Activated naive CD4-positive, alpha-beta T cell treated with anti-CD3 and anti-CD28 coated beads, Interleukin-2, amount 10 ng/mL, durations not matched to agents 7 days and 5 days (primary cell): ENCODE measurements at regions not wholly inside any gene's neighbourhood (a gene's known extent, or its start where the extent isn't known, plus 50 kb on each side); places are given as distances from the start of the nearest gene placed in this dataset.
A peak's percentile ranks its signal among the peaks of the same experiment; 100 is the strongest.

Experiments used
- CTCF ChIA-PET: fragments of 350-600 bp; sonication (Branson Sonifier 250); formaldehyde crosslinking; loops from one replicate; lab custom pipeline; 2021; ENCODE audit warnings: antibody characterized with exemption; lab: Charles Lee
- DNase-seq: peaks from one replicate; pipeline ENCODE4 v3.0.0-alpha.2; 2020
- H3K27ac Mint-ChIP-seq: one replicate; pipeline ENCODE4 v1.8.0; 2021; ENCODE audit warnings: mild to moderate bottlenecking, moderate library complexity, mixed read lengths
- H3K27me3 Mint-ChIP-seq: one replicate; pipeline ENCODE4 v1.8.0; 2021; ENCODE audit warnings: mild to moderate bottlenecking, mixed read lengths
- H3K36me3 Mint-ChIP-seq: one replicate; pipeline ENCODE4 v1.8.0; 2021; ENCODE audit warnings: mixed read lengths
- H3K4me1 Mint-ChIP-seq: one replicate; pipeline ENCODE4 v1.8.0; 2021; ENCODE audit warnings: mixed read lengths
- H3K4me3 Mint-ChIP-seq: one replicate; pipeline ENCODE4 v1.8.0; 2021; ENCODE audit warnings: mild to moderate bottlenecking, moderate library complexity, mixed read lengths
- H3K9me3 Mint-ChIP-seq: one replicate; pipeline ENCODE4 v1.8.0; 2021; ENCODE audit warnings: mixed read lengths

DNA sequence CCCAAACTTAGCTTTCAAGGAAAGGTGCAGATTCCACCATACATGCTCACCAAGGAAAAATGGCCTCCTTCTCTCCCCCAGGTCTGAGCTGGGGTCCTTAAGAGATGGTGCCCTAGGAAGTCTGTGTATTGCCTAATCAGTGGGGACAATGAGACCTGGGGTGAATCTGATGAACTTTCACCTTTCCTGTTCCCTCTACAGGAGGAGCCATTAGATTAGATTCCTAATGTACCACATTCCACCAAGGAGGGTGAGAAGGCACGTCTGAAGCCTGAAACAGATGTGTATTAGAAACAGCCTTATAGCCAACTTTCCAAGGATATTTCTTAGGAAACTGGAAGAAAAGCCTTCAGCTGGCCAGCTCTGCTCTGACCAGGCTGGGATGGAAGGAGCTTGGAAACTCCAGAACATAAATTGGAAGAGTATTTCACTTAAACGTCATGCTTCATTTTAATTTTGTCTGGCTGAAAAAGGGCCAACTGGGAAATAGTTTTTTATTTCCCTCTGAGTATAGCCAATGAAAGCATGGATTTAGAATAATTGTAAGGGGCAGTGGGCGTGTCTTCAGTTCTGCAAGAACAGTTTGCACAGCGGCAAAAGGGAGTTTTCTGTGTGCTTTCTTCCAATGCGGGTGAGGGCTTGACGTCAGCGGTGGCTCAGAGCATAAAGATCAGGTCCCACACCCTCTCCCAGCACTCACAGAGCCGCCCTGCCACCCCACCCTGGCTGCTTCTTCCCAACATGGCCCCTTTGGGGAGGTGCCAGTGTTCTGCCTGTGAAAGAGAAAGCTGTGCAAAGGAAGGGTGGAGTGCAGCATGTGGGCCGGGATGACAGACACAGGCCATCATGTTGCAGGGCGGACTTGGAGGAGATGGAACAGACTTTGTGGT, 210.9 kb downstream of the ESM1 start:
- peaks cover 27% of the 10 kb centered on the region for H3K27me3 Mint-ChIP-seq
- CTCF ChIA-PET = interaction anchor here (3.1 kb wide), 1 partner anchor 256 kb away, joined by 9 read pairs; the partner anchor contains the start of gene SNX18
- peaks cover 9% of the 10 kb centered on the region for H3K4me1 Mint-ChIP-seq
- H3K27ac Mint-ChIP-seq = no peak overlapping the region
- no peak for DNase-seq
- no peak overlapping the region for H3K4me3 Mint-ChIP-seq
- no peaks in the 10 kb centered on the region for H3K36me3 Mint-ChIP-seq
- no peaks in the 10 kb centered on the region for H3K9me3 Mint-ChIP-seq

DNA sequence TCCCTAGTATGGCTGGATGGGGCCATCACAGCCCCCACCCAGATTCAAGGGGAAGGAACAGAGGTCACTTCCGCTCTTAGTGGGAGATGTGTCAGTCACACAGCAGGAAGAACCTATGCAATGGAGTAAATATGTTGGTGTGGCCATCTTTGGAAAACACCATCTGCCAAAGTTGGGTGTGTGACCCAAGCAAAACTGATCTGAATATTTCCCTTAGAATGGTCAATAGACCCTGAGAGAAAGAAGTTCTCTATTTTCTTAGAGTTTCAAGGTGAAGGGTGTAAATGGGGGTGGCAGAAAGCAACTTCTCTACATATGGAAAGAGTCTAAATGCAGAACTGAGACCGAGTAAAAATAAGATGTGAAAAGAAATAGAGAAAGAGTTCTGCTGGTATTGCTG, 212.7 kb downstream of the ESM1 start:
- H3K36me3 Mint-ChIP-seq = no peaks in the 10 kb centered on the region
- H3K27me3 Mint-ChIP-seq = peaks cover 27% of the 10 kb centered on the region
- no peak for DNase-seq
- no peak overlapping the region for H3K4me3 Mint-ChIP-seq
- no peak overlapping the region for H3K27ac Mint-ChIP-seq
- H3K9me3 Mint-ChIP-seq = no peaks in the 10 kb centered on the region
- H3K4me1 Mint-ChIP-seq = peaks cover 9% of the 10 kb centered on the region
- CTCF ChIA-PET = interaction anchor here (3.1 kb wide), 1 partner anchor 255 kb away, joined by 9 read pairs; the partner anchor contains the start of gene SNX18

DNA sequence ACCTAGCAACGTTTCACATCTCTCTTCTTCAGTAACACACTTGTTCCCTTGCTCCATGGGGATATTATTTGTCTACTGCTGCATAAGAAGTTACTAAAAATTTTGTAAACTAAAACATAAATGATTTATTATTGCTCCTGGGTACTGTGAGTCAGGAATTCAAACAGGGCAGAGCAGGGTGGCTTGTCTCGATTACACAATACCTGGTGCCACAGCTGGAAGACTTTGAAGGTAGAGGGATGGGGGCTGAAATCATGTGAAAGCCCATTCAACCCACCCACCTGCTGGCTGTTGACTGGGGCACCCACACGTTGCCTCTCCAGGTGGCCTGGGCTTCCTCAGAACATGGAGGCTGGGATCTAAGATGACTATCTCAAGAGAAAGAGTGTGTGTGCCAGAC, 213.2 kb downstream of the ESM1 start:
- Mint-ChIP-seq H3K36me3 (no peaks in the 10 kb centered on the region), H3K27ac (no peak overlapping the region), H3K27me3 (peaks cover 23% of the 10 kb centered on the region), H3K4me1 (peaks cover 9% of the 10 kb centered on the region), H3K9me3 (no peaks in the 10 kb centered on the region), H3K4me3 (no peak overlapping the region)
- no peak for DNase-seq
- CTCF ChIA-PET = interaction anchor here (3.1 kb wide), 1 partner anchor 254 kb away, joined by 9 read pairs; the partner anchor contains the start of gene SNX18

DNA sequence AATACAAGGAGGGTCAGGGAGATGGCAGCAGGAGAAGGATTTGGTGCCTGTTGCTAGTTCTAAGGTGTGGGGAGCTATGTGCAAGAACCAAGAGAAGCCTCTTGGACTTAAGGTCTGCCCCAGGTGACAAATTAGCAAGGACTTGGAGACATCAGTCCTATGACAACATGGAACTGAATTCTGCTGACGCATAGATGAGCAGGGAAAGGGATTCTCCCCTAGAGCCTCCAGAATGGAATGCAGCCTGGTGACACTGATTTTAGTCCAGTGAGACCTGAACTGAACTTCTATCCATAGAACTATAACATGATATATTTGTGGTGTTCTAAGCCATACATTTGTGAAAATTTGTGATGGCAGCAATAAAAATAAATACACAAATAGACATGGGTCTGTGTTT, 215.6 kb downstream of the ESM1 start:
- peaks cover under 1% of the 10 kb centered on the region for H3K9me3 Mint-ChIP-seq
- no peak for DNase-seq
- H3K4me3 Mint-ChIP-seq = no peak overlapping the region
- H3K36me3 Mint-ChIP-seq = no peaks in the 10 kb centered on the region
- peaks cover 2% of the 10 kb centered on the region for H3K4me1 Mint-ChIP-seq
- no peak overlapping the region for H3K27ac Mint-ChIP-seq
- CTCF ChIA-PET = interaction anchor here (0.6 to 1.4 kb wide), 2 partner anchors 181 to 254 kb away, joined by 3 read pairs; no protein-coding TSS in a partner anchor
- peaks cover 10% of the 10 kb centered on the region for H3K27me3 Mint-ChIP-seq

DNA sequence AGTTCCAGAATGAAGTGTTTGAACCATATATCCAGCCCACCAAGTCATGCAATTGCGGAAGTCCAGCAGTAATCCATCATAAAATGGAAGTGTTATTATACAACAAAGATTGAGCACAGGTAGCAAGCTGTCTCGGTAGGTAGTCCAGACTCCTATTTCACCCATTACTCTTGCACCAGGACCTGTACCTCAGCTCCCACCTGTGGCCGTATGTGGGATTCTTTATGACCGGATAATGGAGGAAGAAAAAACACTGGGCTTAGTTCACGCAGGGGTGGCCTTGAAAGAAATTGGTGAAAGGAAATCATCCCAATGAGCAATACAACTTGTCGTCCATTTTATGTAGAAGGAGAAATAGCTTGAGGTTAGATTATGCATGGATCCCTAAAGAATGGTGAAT, 216.3 kb downstream of the ESM1 start:
- no peak overlapping the region for H3K4me3 Mint-ChIP-seq
- no peaks in the 10 kb centered on the region for H3K4me1 Mint-ChIP-seq
- H3K27me3 Mint-ChIP-seq = peaks cover 8% of the 10 kb centered on the region
- no peaks in the 10 kb centered on the region for H3K36me3 Mint-ChIP-seq
- CTCF ChIA-PET = interaction anchor here (0.6 to 2.3 kb wide), 4 partner anchors 16 to 253 kb away, joined by 3 to 7 read pairs (median 3); partner anchors contain the start of gene SNX18
- no peak overlapping the region for H3K27ac Mint-ChIP-seq
- DNase-seq = no peak
- peaks cover 2% of the 10 kb centered on the region for H3K9me3 Mint-ChIP-seq

DNA sequence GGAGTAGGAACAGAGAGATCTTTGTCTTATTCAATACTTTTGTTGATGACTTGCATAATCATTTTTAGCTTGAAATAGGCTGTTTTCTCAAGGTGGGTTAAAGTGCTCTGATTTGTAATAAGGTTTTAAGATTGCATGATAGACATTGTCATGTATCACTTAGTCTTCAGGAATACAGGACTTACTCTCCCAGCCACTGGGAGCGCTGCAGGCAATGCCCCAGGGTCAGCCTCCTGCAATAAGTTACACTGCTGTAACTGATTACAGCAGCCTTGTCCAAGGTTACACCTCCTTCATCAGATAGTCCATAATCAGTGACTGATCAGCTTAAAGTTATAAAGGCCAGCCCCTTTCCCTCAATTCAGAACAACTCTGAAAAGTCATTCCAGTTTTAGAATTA, 218.6 kb downstream of the ESM1 start:
- H3K36me3 Mint-ChIP-seq = no peaks in the 10 kb centered on the region
- peaks cover 2% of the 10 kb centered on the region for H3K9me3 Mint-ChIP-seq
- no peak for DNase-seq
- no peak overlapping the region for H3K4me3 Mint-ChIP-seq
- CTCF ChIA-PET = interaction anchor here (1.1 kb wide), 1 partner anchor 16 kb away, joined by 3 read pairs; no protein-coding TSS in a partner anchor
- H3K27ac Mint-ChIP-seq = no peak overlapping the region
- H3K27me3 Mint-ChIP-seq = peaks cover 7% of the 10 kb centered on the region
- H3K4me1 Mint-ChIP-seq = no peaks in the 10 kb centered on the region

DNA sequence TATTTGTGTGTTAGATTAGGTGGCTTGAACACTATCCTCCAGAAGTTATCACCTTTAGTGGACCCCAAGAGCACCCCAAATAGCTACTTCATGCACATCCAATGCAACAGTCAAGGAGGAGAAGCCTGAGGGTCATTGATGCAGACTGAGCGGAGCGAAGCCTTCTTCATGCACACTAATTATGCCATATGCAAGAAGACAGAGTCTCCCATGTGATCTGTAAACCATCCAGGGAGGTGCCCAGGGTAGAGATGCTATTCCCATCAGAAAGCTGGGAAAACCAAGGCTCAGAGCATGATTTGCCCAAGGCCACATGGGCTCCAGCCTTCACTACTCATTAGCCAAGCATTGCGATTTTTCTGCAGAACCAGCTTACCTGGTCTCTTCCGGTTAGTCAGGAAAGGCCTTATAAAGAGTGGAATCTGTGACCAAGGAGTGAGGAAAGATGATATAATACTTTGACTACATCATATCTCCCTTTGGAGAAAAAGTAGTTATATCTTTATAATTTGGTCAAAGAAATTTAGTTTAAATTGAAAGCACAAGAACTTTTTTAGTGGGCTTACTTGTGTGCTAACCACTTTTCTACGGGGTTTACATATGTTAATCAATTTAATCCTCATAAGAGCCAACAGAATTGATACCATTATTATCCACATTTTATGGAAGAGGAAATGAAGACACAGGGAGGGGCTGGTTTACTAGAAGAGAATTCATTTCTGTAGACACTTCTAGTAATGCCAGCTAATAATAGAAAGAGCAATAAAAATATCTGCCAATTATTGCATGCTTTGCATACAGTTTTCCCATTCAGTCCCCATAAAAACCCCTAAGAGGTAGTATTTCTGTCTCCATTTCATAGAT, 220.0 kb downstream of the ESM1 start:
- Mint-ChIP-seq H3K4me3 (no peak overlapping the region), H3K9me3 (peaks cover 2% of the 10 kb centered on the region), H3K36me3 (no peaks in the 10 kb centered on the region), H3K27ac (no peak overlapping the region), H3K4me1 (peaks cover 3% of the 10 kb centered on the region), H3K27me3 (peaks cover 3% of the 10 kb centered on the region)
- no peak for DNase-seq
- CTCF ChIA-PET = no interaction called here

DNA sequence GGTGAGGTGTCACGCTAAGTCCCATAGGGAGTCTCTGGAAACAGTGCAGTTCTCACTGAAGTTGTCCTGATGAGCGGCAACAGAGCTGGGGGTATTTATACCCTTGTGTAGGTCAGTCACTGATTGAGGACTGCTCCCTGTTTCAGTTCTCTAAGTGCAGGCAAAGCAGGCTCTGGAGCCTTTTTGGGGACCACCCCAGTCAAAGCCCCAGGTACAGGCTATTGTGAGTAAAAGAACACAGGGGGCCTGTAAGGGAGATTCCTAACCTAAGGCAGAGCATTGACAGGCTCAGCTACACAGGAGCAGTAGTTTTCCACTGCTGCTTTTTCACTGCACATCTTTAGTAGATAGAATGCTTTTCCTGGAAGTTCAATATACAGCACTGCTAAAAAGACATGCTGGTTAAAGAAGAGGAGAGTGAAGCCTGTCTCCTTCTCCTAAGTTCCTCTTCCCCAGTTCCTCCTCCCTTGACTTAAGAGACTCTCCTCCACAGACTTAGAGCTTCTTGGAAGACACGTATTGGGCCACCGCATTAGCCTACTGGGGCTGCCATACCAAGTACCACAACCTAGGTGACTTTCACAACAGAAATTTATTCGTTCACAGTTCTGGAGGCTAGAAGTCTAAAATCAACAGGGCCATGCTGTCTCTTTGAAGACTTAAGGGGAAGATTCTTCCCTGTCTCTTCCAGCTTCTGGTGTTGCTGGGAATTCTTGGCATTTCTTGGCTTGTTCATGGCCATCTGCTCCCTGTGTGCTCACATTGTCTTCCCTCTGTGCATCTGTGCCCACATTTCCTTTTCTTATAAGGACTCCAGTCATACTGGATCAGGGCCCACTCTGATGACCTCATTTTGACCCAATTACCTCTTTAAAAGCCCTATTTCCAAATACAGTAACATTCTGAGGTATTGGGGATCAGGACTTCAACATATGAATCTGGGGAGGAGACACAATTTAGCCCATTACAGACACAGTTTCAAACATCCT, 221.0 kb downstream of the ESM1 start:
- H3K27me3 Mint-ChIP-seq = peaks cover 5% of the 10 kb centered on the region
- peaks cover 2% of the 10 kb centered on the region for H3K9me3 Mint-ChIP-seq
- no peak overlapping the region for H3K4me3 Mint-ChIP-seq
- H3K27ac Mint-ChIP-seq = peak overlapping the region; percentile 10
- no peak for DNase-seq
- CTCF ChIA-PET = no interaction called here
- H3K4me1 Mint-ChIP-seq = peaks cover 3% of the 10 kb centered on the region
- H3K36me3 Mint-ChIP-seq = no peaks in the 10 kb centered on the region

DNA sequence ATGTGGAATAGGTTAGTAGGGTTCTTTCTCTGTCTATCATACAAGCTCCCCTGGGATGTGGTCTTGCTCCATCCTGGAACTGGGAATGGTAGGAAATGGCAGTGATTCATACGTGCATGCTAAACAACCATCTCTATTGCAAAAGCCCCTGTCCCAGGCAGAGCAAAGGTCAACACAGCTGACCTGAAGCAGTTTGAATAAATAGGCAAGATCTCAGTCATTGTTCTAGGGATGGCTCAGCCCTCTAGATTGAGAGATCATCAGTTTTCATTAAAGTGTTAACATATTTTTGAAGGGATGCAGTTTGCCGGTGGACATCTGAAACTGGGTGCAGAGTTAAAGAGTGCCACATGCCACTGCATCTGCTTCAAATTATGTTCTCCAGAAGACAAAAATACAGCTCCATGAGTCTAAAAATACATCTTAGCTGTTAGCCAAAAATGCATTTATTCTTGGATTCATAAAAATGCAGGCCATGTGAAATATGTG, 224.1 kb downstream of the ESM1 start:
- H3K4me1 Mint-ChIP-seq = peaks cover 13% of the 10 kb centered on the region
- peaks cover 4% of the 10 kb centered on the region for H3K36me3 Mint-ChIP-seq
- CTCF ChIA-PET = no interaction called here
- peaks cover 8% of the 10 kb centered on the region for H3K27me3 Mint-ChIP-seq
- H3K4me3 Mint-ChIP-seq = no peak overlapping the region
- no peak for DNase-seq
- no peak overlapping the region for H3K27ac Mint-ChIP-seq
- peaks cover 2% of the 10 kb centered on the region for H3K9me3 Mint-ChIP-seq

DNA sequence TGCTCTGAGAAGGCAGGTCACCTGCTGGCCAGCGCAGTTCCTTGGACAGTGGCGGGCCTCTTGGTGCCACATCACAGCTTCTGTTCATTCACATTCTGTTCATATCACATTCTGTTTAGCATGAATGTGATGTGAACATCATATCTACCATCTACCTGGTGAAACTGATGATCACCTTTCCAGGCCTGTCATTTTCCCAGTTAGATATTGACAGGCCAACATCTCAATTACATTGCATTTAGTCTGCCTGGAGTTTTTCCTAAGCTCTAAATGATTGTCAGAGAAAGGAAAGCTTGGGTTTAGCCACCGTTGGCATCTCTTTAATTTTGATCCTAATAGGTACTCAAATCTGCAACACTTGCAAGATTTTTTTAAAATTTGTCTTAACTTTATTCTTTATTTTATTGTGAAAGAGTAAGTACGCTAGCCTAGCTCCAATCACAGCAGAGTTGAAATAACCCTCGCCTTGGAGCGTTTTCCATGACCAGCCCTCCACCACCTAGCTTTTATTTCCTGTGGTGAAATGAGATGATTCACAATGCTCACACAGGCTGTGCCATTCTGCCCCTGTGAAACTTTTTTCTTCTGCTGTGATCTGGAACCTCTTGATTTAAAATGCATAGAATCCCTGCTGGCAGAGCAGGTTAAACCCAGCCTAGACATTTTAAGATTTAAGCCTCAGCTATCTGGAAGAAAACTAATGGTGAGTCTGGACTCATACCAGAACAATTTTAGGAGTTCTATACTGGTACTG, 225.0 kb downstream of the ESM1 start:
- CTCF ChIA-PET = no interaction called here
- no peak for DNase-seq

DNA sequence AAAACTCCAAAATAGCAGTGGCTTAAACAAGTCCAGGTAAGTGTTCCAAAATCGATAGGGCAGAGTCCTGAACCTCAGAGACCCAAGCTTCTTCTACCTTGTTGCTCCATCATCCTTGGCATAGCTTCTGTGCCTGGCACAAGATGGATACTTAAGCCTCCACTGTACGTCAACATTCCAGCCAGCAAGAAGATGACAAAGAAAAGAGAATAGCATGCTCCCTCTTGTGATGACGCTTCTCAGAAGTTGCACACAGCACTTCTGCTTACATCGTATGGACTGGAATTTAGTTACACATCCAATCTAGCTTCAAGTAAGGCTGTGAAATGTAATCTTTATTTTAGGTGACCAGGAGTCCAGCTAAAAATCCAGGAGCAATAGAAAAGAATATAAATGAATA, 227.4 kb downstream of the ESM1 start:
- H3K4me3 Mint-ChIP-seq = no peak overlapping the region
- peaks cover 11% of the 10 kb centered on the region for H3K27me3 Mint-ChIP-seq
- peaks cover 28% of the 10 kb centered on the region for H3K4me1 Mint-ChIP-seq
- H3K9me3 Mint-ChIP-seq = peaks cover 6% of the 10 kb centered on the region
- peaks cover 12% of the 10 kb centered on the region for H3K36me3 Mint-ChIP-seq
- H3K27ac Mint-ChIP-seq = no peak overlapping the region
- no peak for DNase-seq
- CTCF ChIA-PET = interaction anchor here (2.0 kb wide), 1 partner anchor 87 kb away, joined by 5 read pairs; no protein-coding TSS in a partner anchor

More for the DNA sequence above, 225.0 kb downstream of the ESM1 start:
- Mint-ChIP-seq H3K27ac (no peak overlapping the region), H3K27me3 (peaks cover 8% of the 10 kb centered on the region), H3K36me3 (peaks cover 12% of the 10 kb centered on the region), H3K9me3 (peaks cover 8% of the 10 kb centered on the region), H3K4me3 (no peak overlapping the region), H3K4me1 (peaks cover 22% of the 10 kb centered on the region)

DNA sequence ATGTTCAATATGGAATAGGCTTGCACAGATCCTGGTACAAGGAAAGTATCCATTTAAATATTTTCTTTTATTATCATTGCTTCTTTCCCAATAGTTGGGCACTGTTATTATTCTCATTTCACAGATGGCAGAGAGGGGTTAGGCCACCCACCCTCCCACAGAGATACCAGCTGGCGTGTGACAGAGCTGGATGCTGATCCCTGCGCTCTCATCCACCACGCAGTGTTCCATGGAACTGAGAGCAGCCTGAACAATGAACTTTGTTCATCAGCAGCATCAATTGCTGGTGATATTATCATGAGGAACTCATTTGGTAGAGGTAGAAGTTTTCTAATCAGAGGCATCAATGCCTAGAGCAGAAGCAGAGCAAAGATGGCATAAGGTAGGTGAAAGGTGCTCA, 227.9 kb downstream of the ESM1 start:
- Mint-ChIP-seq H3K27ac (no peak overlapping the region), H3K27me3 (peaks cover 10% of the 10 kb centered on the region), H3K4me1 (peaks cover 33% of the 10 kb centered on the region), H3K4me3 (no peak overlapping the region), H3K36me3 (peaks cover 15% of the 10 kb centered on the region), H3K9me3 (peaks cover 6% of the 10 kb centered on the region)
- CTCF ChIA-PET = interaction anchor here (2.0 kb wide), 1 partner anchor 87 kb away, joined by 5 read pairs; no protein-coding TSS in a partner anchor
- no peak for DNase-seq
